Mammary epithelial cell (primary cell): ENCODE measurements at regions not wholly inside any gene's neighbourhood (a gene's known extent, or its start where the extent isn't known, plus 50 kb on each side); places are given as distances from the start of the nearest gene placed in this dataset.

Experiments
- EZH2 ChIP-seq: IDR thresholded peaks from 2 replicates; pipeline ENCODE4 v1.6.1; 2012; ENCODE audit warnings: low read length, inconsistent platforms, borderline replicate concordance
- TF ChIP-seq, protein P1 (sequence below), 2 donors: IDR thresholded peaks in 1 of 2; conservative IDR thresholded peaks in 1 of 2; 2 replicates each; pipeline ENCODE4 v1.5.1; 2011 to 2012; ENCODE audit warnings: inconsistent platforms in 2 of 2, low read length in 2 of 2, mild to moderate bottlenecking in 2 of 2, control low read depth in 1 of 2, low read depth in 1 of 2; ENCODE audit not compliant: insufficient read depth in 1 of 2; ENCODE audit errors: extremely low read depth in 1 of 2

DNA sequence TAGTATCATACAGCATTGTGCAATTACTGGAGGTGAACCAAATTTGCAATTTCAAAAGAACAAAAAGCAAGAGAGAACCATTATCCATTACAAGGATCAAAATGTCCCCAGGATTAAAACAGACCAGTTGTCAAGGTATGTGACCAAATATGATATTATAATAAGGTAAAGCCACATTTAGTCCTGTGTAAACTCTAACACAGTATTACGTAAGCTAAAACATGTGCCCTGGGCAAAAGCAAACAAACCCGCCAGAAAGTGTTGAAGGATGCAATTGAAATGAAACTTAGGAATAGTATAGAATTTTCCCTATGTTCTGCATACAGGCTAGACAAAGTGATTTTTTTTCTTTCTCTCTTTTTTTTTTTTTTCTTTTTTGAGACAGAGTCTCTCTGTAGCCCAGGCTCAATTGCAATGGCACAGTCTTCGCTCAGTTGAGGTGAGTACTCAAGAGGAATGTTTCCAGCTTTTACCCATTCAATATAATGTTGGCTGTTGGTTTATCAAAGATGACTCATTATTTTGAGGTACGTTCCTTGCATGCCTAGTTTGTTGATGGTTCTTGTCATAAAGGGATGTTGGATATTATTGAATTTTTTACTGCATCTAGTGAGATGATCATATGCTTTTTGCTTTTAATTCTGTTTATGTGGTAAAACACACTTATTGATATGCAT is 137.1 kb upstream of the FOXG1 start:
- TF ChIP-seq, protein P1, sequence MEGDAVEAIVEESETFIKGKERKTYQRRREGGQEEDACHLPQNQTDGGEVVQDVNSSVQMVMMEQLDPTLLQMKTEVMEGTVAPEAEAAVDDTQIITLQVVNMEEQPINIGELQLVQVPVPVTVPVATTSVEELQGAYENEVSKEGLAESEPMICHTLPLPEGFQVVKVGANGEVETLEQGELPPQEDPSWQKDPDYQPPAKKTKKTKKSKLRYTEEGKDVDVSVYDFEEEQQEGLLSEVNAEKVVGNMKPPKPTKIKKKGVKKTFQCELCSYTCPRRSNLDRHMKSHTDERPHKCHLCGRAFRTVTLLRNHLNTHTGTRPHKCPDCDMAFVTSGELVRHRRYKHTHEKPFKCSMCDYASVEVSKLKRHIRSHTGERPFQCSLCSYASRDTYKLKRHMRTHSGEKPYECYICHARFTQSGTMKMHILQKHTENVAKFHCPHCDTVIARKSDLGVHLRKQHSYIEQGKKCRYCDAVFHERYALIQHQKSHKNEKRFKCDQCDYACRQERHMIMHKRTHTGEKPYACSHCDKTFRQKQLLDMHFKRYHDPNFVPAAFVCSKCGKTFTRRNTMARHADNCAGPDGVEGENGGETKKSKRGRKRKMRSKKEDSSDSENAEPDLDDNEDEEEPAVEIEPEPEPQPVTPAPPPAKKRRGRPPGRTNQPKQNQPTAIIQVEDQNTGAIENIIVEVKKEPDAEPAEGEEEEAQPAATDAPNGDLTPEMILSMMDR (conservative IDR thresholded peaks at IDR 0.05 in 1 of 2, IDR thresholded peaks at IDR 0.05 in 1 of 2; ENCODE audit: extremely low read depth in 1 of 2, insufficient read depth in 1 of 2, low read depth in 1 of 2, low read length in 2 of 2): no peak
- TF ChIP-seq EZH2: no peak
